ENCODE measurements at regions not wholly inside any gene's neighbourhood (a gene's known extent, or its start where the extent isn't known, plus 50 kb on each side); places are given as distances from the start of the nearest gene placed in this dataset.

DNA sequence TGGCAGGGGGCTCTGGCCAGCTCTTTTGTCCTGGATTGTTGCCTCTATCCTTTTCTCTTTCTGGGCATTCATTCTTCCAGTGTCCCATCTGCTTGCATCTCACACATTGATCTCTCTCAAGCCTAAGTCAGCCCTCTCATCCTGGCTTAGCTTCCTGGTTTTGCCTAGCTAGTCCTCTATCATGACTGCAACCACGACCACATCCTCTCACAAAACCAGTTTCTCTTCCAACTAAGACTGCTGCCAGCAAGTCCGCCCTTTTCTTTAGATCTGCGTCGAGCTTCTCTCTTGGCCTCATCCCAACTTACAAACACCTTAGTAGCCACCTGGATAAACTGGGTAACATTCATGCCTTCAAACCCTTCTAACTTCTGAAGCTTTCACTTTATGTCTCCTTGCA, 212.2 kb upstream of the HTR2A start:
- TF ChIP-seq POLR2AphosphoS5 (IDR thresholded peaks at IDR 0.05; ENCODE audit: low read depth, low read length) (no peak), TAF1 (IDR thresholded peaks at IDR 0.05; ENCODE audit: low read depth, low read length) (no peak)
